OCI-LY1 (cell line): ENCODE measurements at regions not wholly inside any gene's neighbourhood (a gene's known extent, or its start where the extent isn't known, plus 50 kb on each side); places are given as distances from the start of the nearest gene placed in this dataset.

ENCODE experiments used
- H2AFZ ChIP-seq: fragments of 200-600 bp; sonication (generic), shearing (Covaris generic); 2 replicates; pipeline ENCODE4 v1.6.0; 2014; ENCODE audit warnings: antibody characterized with exemption, mild to moderate bottlenecking, low read length
- H3F3A ChIP-seq: fragments of 200-600 bp; sonication (generic), shearing (Covaris generic); 2 replicates; pipeline ENCODE4 v1.6.0; 2014; ENCODE audit warnings: mild to moderate bottlenecking, antibody characterized with exemption, low read length, moderate library complexity; ENCODE audit not compliant: insufficient read depth
- H3K27ac ChIP-seq: fragments of 200-600 bp; sonication (generic); 2 replicates; pipeline ENCODE4 v1.5.1; 2014; ENCODE audit warnings: low read length, mixed run types, mild to moderate bottlenecking, low read depth; ENCODE audit not compliant: poor library complexity, severe bottlenecking
- H3K27me3 ChIP-seq: fragments of 200-600 bp; sonication (generic); 2 replicates; pipeline ENCODE4 v1.6.0; 2014; ENCODE audit warnings: antibody characterized with exemption, mild to moderate bottlenecking, low read length, moderate library complexity; ENCODE audit not compliant: insufficient read depth
- H3K36me3 ChIP-seq: fragments of 200-600 bp; sonication (generic); 2 replicates; pipeline ENCODE4 v1.6.1; 2014; ENCODE audit warnings: mild to moderate bottlenecking, antibody characterized with exemption, low read length, moderate library complexity, mixed read lengths; ENCODE audit not compliant: insufficient read depth
- H3K4me1 ChIP-seq: fragments of 200-600 bp; sonication (generic); 2 replicates; pipeline ENCODE4 v1.5.1; 2014; ENCODE audit warnings: mild to moderate bottlenecking, low read length, moderate library complexity; ENCODE audit not compliant: insufficient read depth, severe bottlenecking
- H3K4me2 ChIP-seq: fragments of 200-600 bp; sonication (generic), shearing (Covaris generic); 2 replicates; pipeline ENCODE4 v1.6.1; 2014; ENCODE audit warnings: low read length
- H3K4me3 ChIP-seq: fragments of 200-600 bp; sonication (generic); 2 replicates; pipeline ENCODE4 v1.5.1; 2014; ENCODE audit warnings: low read length, low read depth, mild to moderate bottlenecking, mixed read lengths; ENCODE audit not compliant: poor library complexity, severe bottlenecking
- H3K79me2 ChIP-seq: fragments of 200-600 bp; shearing (Covaris generic); 2 replicates; pipeline ENCODE4 v1.6.1; 2016; ENCODE audit warnings: mixed run types, low read length, mixed read lengths; ENCODE audit not compliant: insufficient read depth
- H3K9ac ChIP-seq: fragments of 200-600 bp; sonication (generic), shearing (Covaris generic); 2 replicates; pipeline ENCODE4 v1.6.1; 2014; ENCODE audit warnings: mild to moderate bottlenecking, low read length, mixed read lengths
- H3K9me2 ChIP-seq: fragments of 200-600 bp; sonication (generic), shearing (Covaris generic); 2 replicates; pipeline ENCODE4 v1.6.1; 2014; ENCODE audit warnings: low read depth, mild to moderate bottlenecking, low read length, mixed read lengths
- H3K9me3 ChIP-seq: fragments of 200-600 bp; shearing (Covaris generic); 2 replicates; pipeline ENCODE4 v1.6.1; 2014; ENCODE audit warnings: low read length, mixed read lengths
- H4K20me1 ChIP-seq: fragments of 200-600 bp; sonication (generic), shearing (Covaris generic); 2 replicates; pipeline ENCODE4 v1.6.0; 2016; ENCODE audit warnings: mild to moderate bottlenecking, low read length; ENCODE audit not compliant: insufficient read depth
- CTCF ChIP-seq: fragments of 200-600 bp; sonication (generic), shearing (Covaris generic); IDR thresholded peaks from 2 replicates; pipeline ENCODE4 v1.5.1; 2017; ENCODE audit warnings: mild to moderate bottlenecking, antibody characterized with exemption, low read length, moderate library complexity, mixed read lengths
- EZH2 ChIP-seq: fragments of 200-600 bp; sonication (generic), shearing (Covaris generic); IDR thresholded peaks from 2 replicates; pipeline ENCODE4 v1.8.0; 2017; ENCODE audit warnings: borderline replicate concordance, mixed run types, mild to moderate bottlenecking, antibody characterized with exemption, low read length, moderate library complexity, mixed read lengths

- H4K20me1 ChIP-seq: no peaks in the 10 kb centered on the region
Measured at GRCh38 chr4:149891426-149891825, 75.8 kb upstream of the IQCM start.

GRCh38 chr4:149896432-149896831 lies 80.8 kb upstream of the IQCM start:
- Histone ChIP-seq H3K4me3 (no peak overlapping the region), H3K9me3 (no peaks in the 10 kb centered on the region), H3K4me1 (no peaks in the 10 kb centered on the region), H3F3A (no peaks in the 10 kb centered on the region), H2AFZ (no peak overlapping the region), H3K27me3 (no peaks in the 10 kb centered on the region), H3K4me2 (no peak overlapping the region), H3K9ac (no peak overlapping the region), H3K27ac (no peak overlapping the region), H3K9me2 (no peaks in the 10 kb centered on the region), H3K79me2 (no peaks in the 10 kb centered on the region), H4K20me1 (no peaks in the 10 kb centered on the region), H3K36me3 (no peaks in the 10 kb centered on the region)
- TF ChIP-seq CTCF (peak; percentile 11; the same call in 1 of the 2 replicates), EZH2 (no peak)

More at GRCh38 chr4:149891426-149891825, 75.8 kb upstream of the IQCM start:
- no peak overlapping the region for H2AFZ ChIP-seq
- H3K27ac ChIP-seq: no peak overlapping the region
- TF ChIP-seq CTCF: no peak
- TF ChIP-seq EZH2: no peak
- H3K4me2 ChIP-seq: no peak overlapping the region
- no peaks in the 10 kb centered on the region for H3F3A ChIP-seq
- H3K79me2 ChIP-seq: no peaks in the 10 kb centered on the region
- H3K9me3 ChIP-seq: no peaks in the 10 kb centered on the region
- no peak overlapping the region for H3K9ac ChIP-seq
- no peaks in the 10 kb centered on the region for H3K4me1 ChIP-seq
- H3K36me3 ChIP-seq: no peaks in the 10 kb centered on the region
- no peaks in the 10 kb centered on the region for H3K27me3 ChIP-seq
- H3K4me3 ChIP-seq: no peak overlapping the region
- H3K9me2 ChIP-seq: no peaks in the 10 kb centered on the region

- Histone ChIP-seq H2AFZ (no peak overlapping the region), H3K27ac (no peak overlapping the region), H3K9me3 (no peaks in the 10 kb centered on the region), H3K4me1 (no peaks in the 10 kb centered on the region), H3K27me3 (no peaks in the 10 kb centered on the region), H4K20me1 (no peaks in the 10 kb centered on the region), H3K9me2 (no peaks in the 10 kb centered on the region), H3F3A (no peaks in the 10 kb centered on the region), H3K36me3 (no peaks in the 10 kb centered on the region), H3K79me2 (no peaks in the 10 kb centered on the region), H3K4me3 (no peak overlapping the region), H3K9ac (no peak overlapping the region), H3K4me2 (no peak overlapping the region)
- TF ChIP-seq EZH2 (no peak), CTCF (peak; percentile 45; the same call in 1 of the 2 replicates)
Measured at GRCh38 chr4:149897783-149898182, 82.1 kb upstream of the IQCM start.
